ENCODE measurements at regions not wholly inside any gene's neighbourhood (a gene's known extent, or its start where the extent isn't known, plus 50 kb on each side); places are given as distances from the start of the nearest gene placed in this dataset.
"Not testable (repeated sequence)": the region's sequence is repeated elsewhere in the genome, so short reads cannot be mapped to it uniquely, and the experiment has no call there.

DNA sequence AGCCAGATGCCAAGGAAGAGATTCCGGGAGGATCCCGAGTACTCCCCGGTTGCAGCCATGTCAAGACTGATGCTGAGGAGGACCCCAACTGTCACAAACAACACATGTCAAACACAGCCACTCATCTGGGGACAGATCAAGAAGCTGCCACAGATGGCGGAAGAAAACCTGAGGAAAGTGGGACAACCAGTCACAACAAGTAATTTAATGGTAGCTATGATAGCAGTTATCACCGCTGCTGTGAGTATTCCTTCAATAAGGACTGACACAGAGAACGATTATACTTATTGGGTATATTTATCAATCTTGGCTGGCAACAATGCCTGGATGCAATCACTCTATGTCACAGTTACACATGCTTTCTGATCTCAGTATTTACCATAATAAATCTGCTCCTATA, 763.4 kb downstream of the DHX35 start:
- TF ChIP-seq, protein P1, sequence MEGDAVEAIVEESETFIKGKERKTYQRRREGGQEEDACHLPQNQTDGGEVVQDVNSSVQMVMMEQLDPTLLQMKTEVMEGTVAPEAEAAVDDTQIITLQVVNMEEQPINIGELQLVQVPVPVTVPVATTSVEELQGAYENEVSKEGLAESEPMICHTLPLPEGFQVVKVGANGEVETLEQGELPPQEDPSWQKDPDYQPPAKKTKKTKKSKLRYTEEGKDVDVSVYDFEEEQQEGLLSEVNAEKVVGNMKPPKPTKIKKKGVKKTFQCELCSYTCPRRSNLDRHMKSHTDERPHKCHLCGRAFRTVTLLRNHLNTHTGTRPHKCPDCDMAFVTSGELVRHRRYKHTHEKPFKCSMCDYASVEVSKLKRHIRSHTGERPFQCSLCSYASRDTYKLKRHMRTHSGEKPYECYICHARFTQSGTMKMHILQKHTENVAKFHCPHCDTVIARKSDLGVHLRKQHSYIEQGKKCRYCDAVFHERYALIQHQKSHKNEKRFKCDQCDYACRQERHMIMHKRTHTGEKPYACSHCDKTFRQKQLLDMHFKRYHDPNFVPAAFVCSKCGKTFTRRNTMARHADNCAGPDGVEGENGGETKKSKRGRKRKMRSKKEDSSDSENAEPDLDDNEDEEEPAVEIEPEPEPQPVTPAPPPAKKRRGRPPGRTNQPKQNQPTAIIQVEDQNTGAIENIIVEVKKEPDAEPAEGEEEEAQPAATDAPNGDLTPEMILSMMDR (IDR thresholded peaks at IDR 0.05; ENCODE audit: low read depth, low read length, poor library complexity, severe bottlenecking): not testable (repeated sequence)
- TF ChIP-seq EZH2phosphoT487 (IDR thresholded peaks at IDR 0.05; ENCODE audit: borderline replicate concordance, low read length): not testable (repeated sequence)

All from DOHH2 (cell line).